Sigmoid colon (tissue), 4 donors: ENCODE measurements at regions not wholly inside any gene's neighbourhood (a gene's known extent, or its start where the extent isn't known, plus 50 kb on each side); places are given as distances from the start of the nearest gene placed in this dataset.

Experiments
- POLR2AphosphoS5 ChIP-seq, 4 donors: sonication (generic); formaldehyde crosslinking; IDR thresholded peaks; one replicate each; pipeline ENCODE4 v1.6.1; 2017; ENCODE audit warnings: antibody characterized with exemption in 4 of 4
- TF ChIP-seq, protein P1 (sequence below), 4 experiments: fragments of 450-650 bp in 3 of 4; fragments of 200-600 bp in 1 of 4; IDR thresholded peaks; one replicate each; pipeline ENCODE4 v1.5.1; 2016 to 2019; ENCODE audit warnings: antibody characterized with exemption in 4 of 4, mild to moderate bottlenecking in 3 of 4, moderate library complexity in 2 of 4

DNA sequence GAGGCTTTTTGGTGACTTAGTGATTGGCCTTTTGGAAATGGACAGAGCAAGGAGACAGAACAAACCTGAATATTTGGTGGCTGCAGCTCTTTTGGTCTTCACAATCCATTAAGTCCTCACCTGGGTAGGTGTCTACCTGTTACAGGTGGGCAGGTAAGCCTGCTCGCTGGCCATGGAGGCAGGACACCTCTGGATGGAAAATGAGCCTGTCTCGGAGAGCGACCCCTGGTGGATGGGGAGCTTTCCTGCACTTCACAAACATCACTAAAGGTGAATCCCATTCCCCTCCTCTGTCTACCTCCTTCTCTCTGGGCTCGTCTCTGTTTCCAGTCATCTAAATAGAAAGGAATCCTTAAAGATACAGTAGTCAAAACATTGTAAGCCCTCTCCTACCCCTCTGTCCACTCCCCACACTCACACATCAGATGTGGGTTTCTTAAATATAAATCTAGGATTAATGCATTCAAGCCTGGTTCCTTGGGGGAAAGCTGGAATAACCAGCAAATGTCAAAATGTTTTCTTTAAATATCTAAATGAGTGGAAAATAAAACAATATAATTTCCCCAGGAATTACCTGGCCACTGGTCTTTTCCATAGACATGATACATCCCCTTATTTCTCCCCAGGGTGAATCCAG lies 304.9 kb downstream of the CDH26 start:
- TF ChIP-seq, protein P1, sequence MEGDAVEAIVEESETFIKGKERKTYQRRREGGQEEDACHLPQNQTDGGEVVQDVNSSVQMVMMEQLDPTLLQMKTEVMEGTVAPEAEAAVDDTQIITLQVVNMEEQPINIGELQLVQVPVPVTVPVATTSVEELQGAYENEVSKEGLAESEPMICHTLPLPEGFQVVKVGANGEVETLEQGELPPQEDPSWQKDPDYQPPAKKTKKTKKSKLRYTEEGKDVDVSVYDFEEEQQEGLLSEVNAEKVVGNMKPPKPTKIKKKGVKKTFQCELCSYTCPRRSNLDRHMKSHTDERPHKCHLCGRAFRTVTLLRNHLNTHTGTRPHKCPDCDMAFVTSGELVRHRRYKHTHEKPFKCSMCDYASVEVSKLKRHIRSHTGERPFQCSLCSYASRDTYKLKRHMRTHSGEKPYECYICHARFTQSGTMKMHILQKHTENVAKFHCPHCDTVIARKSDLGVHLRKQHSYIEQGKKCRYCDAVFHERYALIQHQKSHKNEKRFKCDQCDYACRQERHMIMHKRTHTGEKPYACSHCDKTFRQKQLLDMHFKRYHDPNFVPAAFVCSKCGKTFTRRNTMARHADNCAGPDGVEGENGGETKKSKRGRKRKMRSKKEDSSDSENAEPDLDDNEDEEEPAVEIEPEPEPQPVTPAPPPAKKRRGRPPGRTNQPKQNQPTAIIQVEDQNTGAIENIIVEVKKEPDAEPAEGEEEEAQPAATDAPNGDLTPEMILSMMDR (IDR thresholded peaks at IDR 0.05) = peak in 1 of 4 experiments; percentile 42
- TF ChIP-seq POLR2AphosphoS5 (IDR thresholded peaks at IDR 0.05) = no peak
